Left lung (tissue), 4 donors: ENCODE measurements at regions not wholly inside any gene's neighbourhood (a gene's known extent, or its start where the extent isn't known, plus 50 kb on each side); places are given as distances from the start of the nearest gene placed in this dataset.
A peak's percentile ranks its signal among the peaks of the same experiment; 100 is the strongest.

Source experiments
- ATAC-seq: fragments of 200-7000 bp; cut with Tn5 transposase; one replicate; pipeline ENCODE4 v1.9.1; 2020; ENCODE audit warnings: moderate library complexity
- DNase-seq, 4 donors: peaks; one replicate each; pipeline ENCODE4 v3.0.0-alpha.2; 2013 to 2020
- H3K27ac ChIP-seq, 2 donors: fragments of 200-600 bp; sonication (generic) in 1 of 2; one replicate each; pipeline versions ENCODE4 v1.5.0 to v1.8.0; 2020 to 2021
- H3K27me3 ChIP-seq, 2 donors: fragments of 200-600 bp; sonication (generic) in 1 of 2; one replicate each; pipeline versions ENCODE4 v1.5.0 to v1.8.0; 2020 to 2021
- H3K36me3 ChIP-seq, 2 donors: fragments of 200-600 bp; sonication (generic) in 1 of 2; one replicate each; pipeline versions ENCODE4 v1.5.0 to v1.8.0; 2020 to 2021
- H3K4me1 ChIP-seq, 2 donors: fragments of 200-600 bp; one replicate each; pipeline ENCODE4 v1.8.0; 2021
- H3K4me3 ChIP-seq, 2 donors: fragments of 200-600 bp; sonication (generic) in 1 of 2; one replicate each; pipeline versions ENCODE4 v1.5.0 to v1.8.0; 2020 to 2021; ENCODE audit warnings: mild to moderate bottlenecking in 1 of 2
- H3K9me3 ChIP-seq, 2 donors: fragments of 200-600 bp; sonication (generic) in 1 of 2; one replicate each; pipeline versions ENCODE4 v1.5.0 to v1.8.0; 2020 to 2021
- CTCF ChIP-seq, 2 donors: fragments of 200-600 bp; sonication (generic) in 1 of 2; IDR thresholded peaks; one replicate each; pipeline versions ENCODE4 v1.5.0 to v1.8.0; 2021; ENCODE audit warnings: antibody characterized with exemption in 2 of 2
- intact Hi-C, 2 donors: fragments of 100-400 bp; cut with DNase I; formaldehyde crosslinking; loops; one replicate each; pipeline versions ENCODE4 v1.11.2 to v1.14.2; 2022
- donor health status: DM: no; HTN: yes; CAD: no.
- donor health status: DM: no; HTN: no; CAD: no.

- DNase-seq (peak in 2 of 4 donors; percentile 10 to 24), ATAC-seq (no peak)
- TF ChIP-seq CTCF (IDR thresholded peaks at IDR 0.05): no peak
- Histone ChIP-seq H3K27ac (no peak overlapping the region), H3K27me3 (no peaks in the 10 kb centered on the region), H3K4me1 (no peaks in the 10 kb centered on the region), H3K36me3 (no peaks in the 10 kb centered on the region), H3K4me3 (no peak overlapping the region), H3K9me3 (no peaks in the 10 kb centered on the region)
- intact Hi-C loops: no loop called here
Measured at GRCh38 chr5:165258197-165258771, 1752.9 kb downstream of the MAT2B start.

- Histone ChIP-seq H3K4me1 (no peaks in the 10 kb centered on the region), H3K4me3 (no peak overlapping the region), H3K9me3 (no peaks in the 10 kb centered on the region), H3K36me3 (no peaks in the 10 kb centered on the region), H3K27ac (no peak overlapping the region), H3K27me3 (no peaks in the 10 kb centered on the region)
- ATAC-seq (no peak), DNase-seq (peak in 2 of 4 donors; percentile 22 to 48)
- intact Hi-C loops: no loop called here
- TF ChIP-seq CTCF (IDR thresholded peaks at IDR 0.05): no peak
Measured at GRCh38 chr5:165260426-165260825, 1755.0 kb downstream of the MAT2B start.

GRCh38 chr5:165263536-165263935 lies 1758.1 kb downstream of the MAT2B start:
- no peaks in the 10 kb centered on the region for H3K4me1 ChIP-seq
- no peak for ATAC-seq

GRCh38 chr5:165266939-165267338 lies 1761.5 kb downstream of the MAT2B start:
- H3K27me3 ChIP-seq: no peaks in the 10 kb centered on the region
- no peak overlapping the region for H3K4me3 ChIP-seq
- no peak overlapping the region for H3K27ac ChIP-seq
- intact Hi-C loops: no loop called here
- no peaks in the 10 kb centered on the region for H3K9me3 ChIP-seq
- no peak for TF ChIP-seq CTCF (IDR thresholded peaks at IDR 0.05)
- H3K36me3 ChIP-seq: no peaks in the 10 kb centered on the region
- no peaks in the 10 kb centered on the region for H3K4me1 ChIP-seq
- DNase-seq (no peak), ATAC-seq (no peak)

More at GRCh38 chr5:165263536-165263935, 1758.1 kb downstream of the MAT2B start:
- H3K36me3 ChIP-seq: no peaks in the 10 kb centered on the region
- DNase-seq: no peak
- no peaks in the 10 kb centered on the region for H3K27me3 ChIP-seq
- no peak for TF ChIP-seq CTCF (IDR thresholded peaks at IDR 0.05)
- H3K27ac ChIP-seq: no peak overlapping the region
- H3K4me3 ChIP-seq: no peak overlapping the region
- intact Hi-C loops: no loop called here
- H3K9me3 ChIP-seq: no peaks in the 10 kb centered on the region

- Histone ChIP-seq H3K4me1 (no peaks in the 10 kb centered on the region), H3K36me3 (no peaks in the 10 kb centered on the region), H3K27me3 (no peaks in the 10 kb centered on the region), H3K27ac (no peak overlapping the region), H3K9me3 (no peaks in the 10 kb centered on the region), H3K4me3 (no peak overlapping the region)
- intact Hi-C loops: no loop called here
- DNase-seq (no peak), ATAC-seq (no peak)
- no peak for TF ChIP-seq CTCF (IDR thresholded peaks at IDR 0.05)
Measured at GRCh38 chr5:165272436-165272835, 1767.0 kb downstream of the MAT2B start.
